Mesendoderm (in vitro differentiated cells): ENCODE measurements at regions not wholly inside any gene's neighbourhood (a gene's known extent, or its start where the extent isn't known, plus 50 kb on each side); places are given as distances from the start of the nearest gene placed in this dataset.

Experiments used
- DNase-seq: peaks from one replicate; pipeline ENCODE4 v3.0.0; 2013
- H2AK5ac ChIP-seq: 2 replicates; pipeline ENCODE4 v1.6.1; 2013; ENCODE audit warnings: low read length, inconsistent platforms
- H2BK120ac ChIP-seq: 2 replicates; pipeline ENCODE4 v1.6.1; 2013; ENCODE audit warnings: low read depth, mild to moderate bottlenecking, low read length, moderate library complexity, mixed read lengths
- H2BK15ac ChIP-seq: replicated peaks from 2 replicates; pipeline ENCODE4 v1.6.1; 2013; ENCODE audit warnings: low read depth, mild to moderate bottlenecking, moderate library complexity
- H2BK5ac ChIP-seq: 2 replicates; pipeline ENCODE4 v1.6.1; 2013; ENCODE audit warnings: low read length, inconsistent platforms
- H3K18ac ChIP-seq: 2 replicates; pipeline ENCODE4 v1.6.1; 2013; ENCODE audit warnings: mild to moderate bottlenecking, low read length, mixed read lengths
- H3K23ac ChIP-seq: one replicate; pipeline ENCODE4 v1.6.1; 2013; ENCODE audit warnings: low read length
- H3K27ac ChIP-seq: 2 replicates; pipeline ENCODE4 v1.5.1; 2013; ENCODE audit warnings: low read depth, mild to moderate bottlenecking, inconsistent platforms, low read length, moderate library complexity
- H3K27me3 ChIP-seq: 2 replicates; pipeline ENCODE4 v1.6.1; 2013; ENCODE audit warnings: low read length, control low read depth, mild to moderate bottlenecking, inconsistent platforms; ENCODE audit not compliant: insufficient read depth, poor library complexity
- H3K36me3 ChIP-seq: 2 replicates; pipeline ENCODE4 v1.6.1; 2013; ENCODE audit warnings: low read length, inconsistent platforms; ENCODE audit not compliant: control insufficient read depth, insufficient read depth
- H3K4ac ChIP-seq: one replicate; pipeline ENCODE4 v1.6.1; 2013; ENCODE audit warnings: low read depth, mild to moderate bottlenecking, low read length, moderate library complexity
- H3K4me1 ChIP-seq: 2 replicates; pipeline ENCODE4 v1.6.1; 2013; ENCODE audit warnings: low read depth, low read length, inconsistent platforms; ENCODE audit not compliant: control insufficient read depth
- H3K4me2 ChIP-seq: 2 replicates; pipeline ENCODE4 v1.6.1; 2013; ENCODE audit warnings: low read length
- H3K4me3 ChIP-seq: 2 replicates; pipeline ENCODE4 v1.5.1; 2013; ENCODE audit warnings: mild to moderate bottlenecking, low read length
- H3K56ac ChIP-seq: one replicate; pipeline ENCODE4 v1.6.1; 2013; ENCODE audit warnings: low read length
- H3K79me1 ChIP-seq: 2 replicates; pipeline ENCODE4 v1.6.1; 2013; ENCODE audit warnings: low read length, inconsistent platforms
- H3K79me2 ChIP-seq: 2 replicates; pipeline ENCODE4 v1.6.1; 2013; ENCODE audit warnings: mild to moderate bottlenecking, low read length; ENCODE audit not compliant: control insufficient read depth, insufficient read depth
- H3K9ac ChIP-seq: 2 replicates; pipeline ENCODE4 v1.6.1; 2013; ENCODE audit warnings: low read length, inconsistent platforms
- H4K5ac ChIP-seq: one replicate; pipeline ENCODE4 v1.6.1; 2013; ENCODE audit warnings: low read length
- H4K8ac ChIP-seq: one replicate; pipeline ENCODE4 v1.6.1; 2013; ENCODE audit warnings: low read depth, mild to moderate bottlenecking, control low read depth, low read length, moderate library complexity
- whole genome bisulfite sequencing: extraction: QIAGEN DNeasy Blood & Tissue Kit; methylation state at CpG from one replicate; pipeline ENCODE4 v1.1.7; 2013; ENCODE audit warnings: low lambda C conversion rate, missing lambda C conversion rate; ENCODE audit not compliant: insufficient coverage; ENCODE audit errors: extremely low coverage; 5-methylcytosine and 5-hydroxymethylcytosine counted together

- no CpG with 5 or more reads among the region's 6 CpGs for WGBS
- Histone ChIP-seq H2BK120ac (no peak overlapping the region), H3K27ac (no peak overlapping the region), H3K9ac (no peak overlapping the region), H3K56ac (no peak overlapping the region), H3K27me3 (no peaks in the 10 kb centered on the region), H3K4ac (no peak overlapping the region), H3K23ac (no peak overlapping the region), H2BK5ac (no peak overlapping the region), H3K4me3 (no peak overlapping the region), H4K5ac (no peak overlapping the region), H3K4me1 (no peaks in the 10 kb centered on the region), H3K79me2 (no peaks in the 10 kb centered on the region), H3K4me2 (no peak overlapping the region), H3K36me3 (no peaks in the 10 kb centered on the region), H2BK15ac (no peak overlapping the region), H3K18ac (no peak overlapping the region), H4K8ac (no peak overlapping the region), H3K79me1 (no peaks in the 10 kb centered on the region), H2AK5ac (no peak overlapping the region)
- DNase-seq: no peak
These were observed 74.3 kb upstream of the RET start for GRCh38 chr10:43002596-43002995.

GRCh38 chr10:43006490-43006889 is 70.4 kb upstream of the RET start:
- Histone ChIP-seq H3K36me3 (no peaks in the 10 kb centered on the region), H2BK15ac (no peak overlapping the region), H3K27ac (no peak overlapping the region), H2AK5ac (no peak overlapping the region), H3K4me1 (no peaks in the 10 kb centered on the region), H3K27me3 (no peaks in the 10 kb centered on the region), H4K5ac (no peak overlapping the region), H2BK120ac (no peak overlapping the region), H3K79me2 (no peaks in the 10 kb centered on the region), H2BK5ac (no peak overlapping the region), H3K56ac (no peak overlapping the region), H3K9ac (no peak overlapping the region), H3K23ac (no peak overlapping the region), H3K18ac (no peak overlapping the region), H3K79me1 (no peaks in the 10 kb centered on the region), H3K4ac (no peak overlapping the region), H3K4me2 (no peak overlapping the region), H3K4me3 (no peak overlapping the region), H4K8ac (no peak overlapping the region)
- no CpG with 5 or more reads among the region's 1 CpG for WGBS
- DNase-seq: no peak

GRCh38 chr10:43012578-43012977 is 64.3 kb upstream of the RET start:
- Histone ChIP-seq H2BK15ac (no peak overlapping the region), H3K79me1 (no peaks in the 10 kb centered on the region), H3K4ac (no peak overlapping the region), H3K18ac (no peak overlapping the region), H3K36me3 (no peaks in the 10 kb centered on the region), H3K23ac (no peak overlapping the region), H3K9ac (no peak overlapping the region), H3K27ac (peak overlapping the region; percentile 58), H2AK5ac (no peak overlapping the region), H3K4me3 (no peak overlapping the region), H2BK120ac (no peak overlapping the region), H4K5ac (no peak overlapping the region), H3K4me1 (no peaks in the 10 kb centered on the region), H4K8ac (no peak overlapping the region), H3K27me3 (no peaks in the 10 kb centered on the region), H3K4me2 (no peak overlapping the region), H2BK5ac (no peak overlapping the region), H3K79me2 (no peaks in the 10 kb centered on the region), H3K56ac (no peak overlapping the region)
- DNase-seq: peak; percentile 82
- no CpG with 5 or more reads among the region's 2 CpGs for WGBS

- no CpG with 5 or more reads among the region's 1 CpG for WGBS
- no peak overlapping the region for H3K4me3 ChIP-seq
These were observed 63.8 kb upstream of the RET start for GRCh38 chr10:43013065-43013464.

GRCh38 chr10:43024524-43024923 is 52.3 kb upstream of the RET start:
- no peak overlapping the region for H2BK5ac ChIP-seq
- H4K5ac ChIP-seq: no peak overlapping the region
- H2BK120ac ChIP-seq: no peak overlapping the region
- H3K23ac ChIP-seq: no peak overlapping the region
- H3K4ac ChIP-seq: no peak overlapping the region
- no peaks in the 10 kb centered on the region for H3K79me1 ChIP-seq
- H3K4me2 ChIP-seq: no peak overlapping the region
- H3K36me3 ChIP-seq: no peaks in the 10 kb centered on the region
- no peaks in the 10 kb centered on the region for H3K79me2 ChIP-seq
- H3K4me3 ChIP-seq: no peak overlapping the region
- no peak overlapping the region for H2AK5ac ChIP-seq
- H3K27ac ChIP-seq: no peak overlapping the region
- H4K8ac ChIP-seq: no peak overlapping the region
- no CpG with 5 or more reads among the region's 3 CpGs for WGBS
- no peak overlapping the region for H3K18ac ChIP-seq
- H3K27me3 ChIP-seq: no peaks in the 10 kb centered on the region
- H3K9ac ChIP-seq: no peak overlapping the region
- no peak overlapping the region for H3K56ac ChIP-seq
- DNase-seq: no peak
- no peak overlapping the region for H2BK15ac ChIP-seq
- H3K4me1 ChIP-seq: peaks cover 10% of the 10 kb centered on the region

More at GRCh38 chr10:43013065-43013464, 63.8 kb upstream of the RET start:
- peak; percentile 5 for DNase-seq
- no peak overlapping the region for H3K9ac ChIP-seq
- no peak overlapping the region for H2BK120ac ChIP-seq
- H3K27ac ChIP-seq: peak overlapping the region; percentile 58
- H3K56ac ChIP-seq: no peak overlapping the region
- no peak overlapping the region for H3K23ac ChIP-seq
- no peaks in the 10 kb centered on the region for H3K4me1 ChIP-seq
- H2AK5ac ChIP-seq: no peak overlapping the region
- no peak overlapping the region for H4K5ac ChIP-seq
- H3K4me2 ChIP-seq: no peak overlapping the region
- no peak overlapping the region for H3K18ac ChIP-seq
- H2BK5ac ChIP-seq: no peak overlapping the region
- no peak overlapping the region for H3K4ac ChIP-seq
- no peak overlapping the region for H2BK15ac ChIP-seq
- no peaks in the 10 kb centered on the region for H3K79me1 ChIP-seq
- H3K79me2 ChIP-seq: no peaks in the 10 kb centered on the region
- H3K36me3 ChIP-seq: no peaks in the 10 kb centered on the region
- no peaks in the 10 kb centered on the region for H3K27me3 ChIP-seq
- H4K8ac ChIP-seq: no peak overlapping the region

- Histone ChIP-seq H3K27me3 (no peaks in the 10 kb centered on the region), H2AK5ac (no peak overlapping the region), H4K8ac (no peak overlapping the region), H2BK15ac (no peak overlapping the region), H3K18ac (no peak overlapping the region), H4K5ac (no peak overlapping the region), H2BK120ac (no peak overlapping the region), H3K4ac (no peak overlapping the region), H3K9ac (no peak overlapping the region), H3K4me3 (no peak overlapping the region), H3K4me2 (no peak overlapping the region), H3K27ac (no peak overlapping the region), H3K79me2 (no peaks in the 10 kb centered on the region), H2BK5ac (no peak overlapping the region), H3K4me1 (peaks cover 10% of the 10 kb centered on the region), H3K79me1 (no peaks in the 10 kb centered on the region), H3K56ac (no peak overlapping the region), H3K23ac (no peak overlapping the region), H3K36me3 (no peaks in the 10 kb centered on the region)
- DNase-seq: no peak
- no CpG with 5 or more reads among the region's 11 CpGs for WGBS
These were observed 51.7 kb upstream of the RET start for GRCh38 chr10:43024942-43025700.
